Choroid plexus epithelial cell (primary cell): ENCODE measurements at regions not wholly inside any gene's neighbourhood (a gene's known extent, or its start where the extent isn't known, plus 50 kb on each side); places are given as distances from the start of the nearest gene placed in this dataset.

Experiments used
- DNase-seq: peaks from one replicate; pipeline ENCODE4 v3.0.0-alpha.2; 2010; ENCODE audit warnings: low read depth
- H3K4me3 ChIP-seq: 2 replicates; pipeline ENCODE4 v1.5.1; 2011; ENCODE audit warnings: low read depth, mild to moderate bottlenecking, control low read depth, low read length, moderate library complexity
- TF ChIP-seq, protein P1 (sequence below): conservative IDR thresholded peaks from 2 replicates; pipeline ENCODE4 v1.5.1; 2011; ENCODE audit warnings: low read depth, mild to moderate bottlenecking, control low read depth, inconsistent platforms, low read length, moderate library complexity

DNA sequence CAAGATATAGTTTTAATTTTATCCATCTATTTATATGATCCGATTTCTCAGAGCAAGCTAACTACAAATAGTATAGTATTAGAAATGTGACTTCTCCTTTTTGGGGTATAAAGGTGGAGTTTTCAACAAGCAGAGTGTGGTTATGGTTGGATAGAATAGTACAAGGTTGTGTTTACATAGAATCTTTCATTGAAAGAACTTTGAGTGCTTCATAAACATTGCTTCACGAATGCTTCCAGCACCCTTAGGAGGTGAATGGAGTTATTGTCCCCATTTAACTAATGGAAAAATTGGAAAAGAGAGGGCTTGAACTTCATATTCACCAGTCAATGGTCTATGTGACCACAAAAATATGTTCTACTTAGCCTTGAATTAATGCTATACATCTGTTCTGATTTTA is 134.1 kb upstream of the CITED2 start:
- TF ChIP-seq, protein P1, sequence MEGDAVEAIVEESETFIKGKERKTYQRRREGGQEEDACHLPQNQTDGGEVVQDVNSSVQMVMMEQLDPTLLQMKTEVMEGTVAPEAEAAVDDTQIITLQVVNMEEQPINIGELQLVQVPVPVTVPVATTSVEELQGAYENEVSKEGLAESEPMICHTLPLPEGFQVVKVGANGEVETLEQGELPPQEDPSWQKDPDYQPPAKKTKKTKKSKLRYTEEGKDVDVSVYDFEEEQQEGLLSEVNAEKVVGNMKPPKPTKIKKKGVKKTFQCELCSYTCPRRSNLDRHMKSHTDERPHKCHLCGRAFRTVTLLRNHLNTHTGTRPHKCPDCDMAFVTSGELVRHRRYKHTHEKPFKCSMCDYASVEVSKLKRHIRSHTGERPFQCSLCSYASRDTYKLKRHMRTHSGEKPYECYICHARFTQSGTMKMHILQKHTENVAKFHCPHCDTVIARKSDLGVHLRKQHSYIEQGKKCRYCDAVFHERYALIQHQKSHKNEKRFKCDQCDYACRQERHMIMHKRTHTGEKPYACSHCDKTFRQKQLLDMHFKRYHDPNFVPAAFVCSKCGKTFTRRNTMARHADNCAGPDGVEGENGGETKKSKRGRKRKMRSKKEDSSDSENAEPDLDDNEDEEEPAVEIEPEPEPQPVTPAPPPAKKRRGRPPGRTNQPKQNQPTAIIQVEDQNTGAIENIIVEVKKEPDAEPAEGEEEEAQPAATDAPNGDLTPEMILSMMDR = no peak
- no peak for DNase-seq
- H3K4me3 ChIP-seq = no peak overlapping the region

DNA sequence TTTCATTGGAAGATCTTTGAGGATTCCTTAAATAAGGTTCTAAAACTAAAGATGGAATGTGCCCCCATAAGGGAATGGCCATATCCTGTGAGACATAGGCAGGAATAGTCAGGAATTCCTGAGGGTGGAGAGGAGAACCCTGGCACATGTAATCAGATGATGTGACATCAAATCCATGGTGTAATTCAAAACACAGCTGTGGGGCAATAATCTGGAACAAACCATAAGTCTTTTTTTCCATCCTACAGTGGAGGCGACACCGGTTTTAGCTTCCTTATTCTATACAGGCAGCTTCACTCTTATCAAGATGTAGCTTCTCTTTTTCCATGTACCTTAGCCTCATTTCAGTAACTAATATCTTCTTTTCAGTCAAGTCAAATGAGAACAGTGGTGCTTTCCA is 133.6 kb upstream of the CITED2 start:
- DNase-seq = no peak
- H3K4me3 ChIP-seq = no peak overlapping the region
- TF ChIP-seq, protein P1 = no peak

DNA sequence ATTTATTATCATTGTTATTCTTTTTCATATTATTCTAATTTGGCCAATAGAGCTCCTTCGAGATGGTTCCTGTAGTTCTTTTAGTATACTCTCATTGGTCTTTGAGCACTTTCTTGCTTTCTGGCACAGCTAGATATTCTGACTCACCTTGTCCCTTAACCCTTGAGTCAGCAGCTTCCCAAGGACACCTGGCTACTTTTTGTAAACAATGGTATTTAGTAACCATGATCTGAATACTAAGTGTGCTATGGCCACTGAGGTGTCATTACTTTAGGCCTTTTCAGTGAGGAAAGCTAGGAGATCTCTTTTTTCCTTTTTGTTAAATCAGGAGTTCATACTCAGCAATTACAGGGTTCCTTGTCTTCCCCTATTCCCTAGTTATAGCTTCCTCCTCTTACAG is 126.5 kb upstream of the CITED2 start:
- no peak overlapping the region for H3K4me3 ChIP-seq
- TF ChIP-seq, protein P1 = no peak
- DNase-seq = no peak

DNA sequence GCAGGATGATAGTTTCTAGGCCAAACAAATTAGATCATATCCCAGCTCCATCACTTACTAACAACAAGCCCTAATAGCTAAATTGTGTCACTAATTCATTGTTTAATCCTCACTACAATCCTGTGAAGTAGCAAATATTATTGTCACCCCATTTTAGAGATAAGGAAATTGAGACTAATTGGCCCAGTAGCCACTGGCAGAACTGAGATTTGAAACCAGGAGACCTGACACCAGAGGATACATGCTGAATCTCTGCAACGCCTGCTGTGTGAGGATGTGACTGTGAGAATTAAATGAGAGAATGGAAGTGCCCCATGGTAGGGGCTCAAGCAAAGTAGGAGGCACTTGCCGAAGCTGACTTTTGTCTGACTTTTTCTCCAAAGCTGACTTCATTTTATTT is 124.3 kb upstream of the CITED2 start:
- DNase-seq = no peak
- no peak overlapping the region for H3K4me3 ChIP-seq
- TF ChIP-seq, protein P1 = no peak

DNA sequence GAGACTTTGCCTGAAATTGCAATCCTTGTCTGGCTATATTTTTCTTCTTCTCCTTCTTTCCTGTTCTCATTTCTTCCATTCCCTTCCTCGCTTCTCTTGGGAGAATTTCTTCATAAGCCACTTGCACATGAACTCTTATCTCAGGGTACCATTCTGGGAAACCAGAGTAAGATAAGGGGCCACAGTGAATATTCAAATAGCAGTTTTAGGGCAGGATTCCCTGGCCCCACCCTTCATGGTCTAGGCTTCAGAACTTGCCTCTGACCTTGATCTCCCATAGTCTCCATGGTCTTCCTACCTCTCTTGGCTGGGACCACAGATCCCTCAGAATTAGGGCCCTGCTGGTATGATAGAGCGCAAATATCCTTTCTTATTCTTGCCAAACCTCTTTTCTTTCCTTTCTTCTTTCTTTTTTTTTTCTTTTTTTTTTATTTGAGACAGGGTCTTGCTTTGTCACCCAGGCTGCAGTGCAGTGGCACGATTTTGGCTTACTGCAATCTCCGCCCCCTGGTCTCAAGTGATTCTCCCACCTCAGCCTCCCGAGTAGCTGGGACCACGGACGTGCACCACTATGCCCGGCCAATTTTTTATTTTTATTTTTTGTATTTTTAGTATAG is 123.0 kb upstream of the CITED2 start:
- H3K4me3 ChIP-seq = no peak overlapping the region
- no peak for DNase-seq
- TF ChIP-seq, protein P1 = no peak

DNA sequence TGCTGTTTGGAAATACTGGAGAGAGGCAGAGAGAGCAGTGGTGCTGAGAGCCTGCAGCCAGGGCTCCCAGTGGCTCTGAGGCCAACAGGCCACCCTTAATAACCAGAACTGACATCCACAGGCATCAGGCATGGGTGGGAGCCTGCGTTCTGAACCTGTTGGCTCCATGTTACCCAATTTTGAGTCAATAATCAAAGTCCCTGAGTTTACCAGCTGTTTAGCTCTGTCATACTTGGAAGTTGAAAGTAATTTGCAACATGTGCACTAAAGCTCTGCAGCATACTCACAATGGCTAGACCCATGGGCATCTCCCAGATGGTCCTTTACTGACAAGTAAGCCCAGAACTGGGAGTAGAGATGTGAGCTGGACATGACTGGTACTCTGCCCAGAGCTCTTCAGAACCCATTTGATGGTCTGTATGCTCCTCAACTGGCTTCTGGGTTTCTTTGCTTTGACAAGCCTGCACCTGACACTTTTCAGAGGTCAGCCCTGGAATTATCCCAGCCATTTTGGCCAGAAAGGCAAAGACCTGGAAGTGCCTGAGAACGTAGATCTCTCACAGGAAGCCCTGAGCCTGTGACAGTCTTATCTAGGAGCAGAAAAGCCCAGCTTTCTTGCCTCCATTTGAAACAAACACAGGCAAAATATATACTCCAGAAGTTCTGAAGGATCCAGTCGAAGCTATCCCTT is 122.4 kb upstream of the CITED2 start:
- DNase-seq = no peak
- H3K4me3 ChIP-seq = no peak overlapping the region
- TF ChIP-seq, protein P1 = no peak

DNA sequence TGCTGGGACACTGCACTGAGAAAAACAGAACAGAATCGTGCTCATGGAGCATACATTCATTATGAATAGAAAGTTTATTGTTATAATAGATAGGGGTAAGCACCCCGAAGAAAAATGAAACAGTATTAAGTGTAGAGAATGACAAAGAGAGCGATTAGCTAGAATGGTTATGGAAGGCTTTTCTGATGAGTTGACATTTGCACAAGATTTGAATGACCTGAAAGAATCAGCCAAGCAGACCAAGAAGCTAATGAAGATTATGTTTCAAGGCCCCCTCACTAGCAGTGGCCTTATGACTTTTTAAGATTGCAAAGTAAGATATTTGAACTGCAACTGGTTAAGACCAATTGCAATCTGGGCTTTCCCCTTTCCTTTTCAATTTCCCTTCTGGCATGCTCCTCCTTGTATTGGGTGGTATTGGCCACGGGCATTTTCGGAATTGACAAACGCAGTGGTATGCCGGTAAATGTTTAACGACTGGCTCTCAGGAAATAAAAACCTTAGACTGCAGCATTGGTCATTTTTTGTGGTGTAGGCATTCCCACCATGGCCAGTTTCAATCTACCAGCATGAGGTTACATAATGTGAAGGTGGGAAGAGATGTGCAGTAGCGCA is 120.0 kb upstream of the CITED2 start:
- H3K4me3 ChIP-seq = no peak overlapping the region
- no peak for DNase-seq
- TF ChIP-seq, protein P1 = no peak
